RKO (cell line): ENCODE measurements at regions not wholly inside any gene's neighbourhood (a gene's known extent, or its start where the extent isn't known, plus 50 kb on each side); places are given as distances from the start of the nearest gene placed in this dataset.
A peak's percentile ranks its signal among the peaks of the same experiment; 100 is the strongest.
"Not testable (repeated sequence)": the region's sequence is repeated elsewhere in the genome, so short reads cannot be mapped to it uniquely, and the experiment has no call there.

Source experiments
- DNase-seq: peaks from one replicate; pipeline ENCODE4 v3.0.0-alpha.2; 2016; ENCODE audit warnings: low spot score

GRCh38 chr11:37322333-37323194 lies 724.5 kb upstream of the RAG2 start:
- no peak for DNase-seq

DNA sequence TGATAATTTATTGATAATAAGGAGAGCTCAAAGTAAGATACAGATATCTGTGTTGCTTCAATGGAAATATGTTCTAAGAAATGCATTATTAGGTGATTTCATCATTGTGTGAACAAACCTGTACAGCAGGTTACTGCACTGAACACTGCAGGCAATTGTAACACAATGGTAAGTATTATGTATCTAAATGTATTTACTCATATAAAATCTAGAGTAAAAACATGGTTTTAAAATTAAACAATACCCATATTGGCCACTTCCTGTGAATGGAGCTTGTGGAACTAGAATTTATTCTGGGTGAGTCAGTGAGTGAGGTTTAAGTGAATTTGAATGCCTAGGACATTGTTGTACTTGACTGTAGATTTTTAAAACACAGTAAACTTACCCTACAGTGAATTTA lies 722.9 kb upstream of the RAG2 start:
- DNase-seq = peak; percentile 29

DNA sequence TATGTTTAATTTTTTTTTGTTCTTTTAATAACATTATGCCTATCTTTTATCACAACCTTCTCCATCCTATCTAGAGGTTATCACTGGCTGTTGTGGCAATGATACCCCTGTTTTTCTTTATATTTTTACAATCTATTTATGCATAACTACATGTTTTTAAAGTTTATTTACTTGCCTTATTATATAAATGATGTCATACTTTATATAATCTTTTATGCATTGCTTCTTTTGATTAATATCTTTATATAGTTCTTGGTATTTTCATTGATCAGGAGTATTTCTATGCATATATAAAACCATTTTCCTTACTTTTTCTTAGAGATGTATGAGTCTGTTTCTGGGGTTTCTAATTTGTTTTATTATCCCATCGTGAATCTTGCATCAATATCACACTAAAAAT lies 719.8 kb upstream of the RAG2 start:
- no peak for DNase-seq

DNA sequence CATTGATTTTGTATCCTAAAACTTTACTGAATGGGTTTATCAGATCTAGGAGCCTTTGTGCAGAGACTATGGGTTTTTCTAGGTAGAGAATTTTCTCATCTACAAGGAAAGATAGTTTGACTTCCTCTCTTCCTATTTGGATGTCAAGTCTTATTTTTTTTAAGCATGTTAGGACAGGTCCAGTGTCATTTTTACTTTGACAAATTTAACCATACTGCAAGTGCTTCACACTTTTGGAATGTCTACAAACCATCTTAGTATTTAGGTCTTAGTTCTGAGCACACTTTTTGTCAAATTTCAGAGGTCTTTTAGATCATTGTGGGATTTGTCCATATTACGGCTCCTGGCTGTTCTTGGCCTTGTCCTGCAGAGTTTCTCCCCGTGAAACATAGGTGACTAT lies 715.2 kb upstream of the RAG2 start:
- no peak for DNase-seq

GRCh38 chr11:37306563-37306962 lies 708.5 kb upstream of the RAG2 start:
- no peak for DNase-seq

DNA sequence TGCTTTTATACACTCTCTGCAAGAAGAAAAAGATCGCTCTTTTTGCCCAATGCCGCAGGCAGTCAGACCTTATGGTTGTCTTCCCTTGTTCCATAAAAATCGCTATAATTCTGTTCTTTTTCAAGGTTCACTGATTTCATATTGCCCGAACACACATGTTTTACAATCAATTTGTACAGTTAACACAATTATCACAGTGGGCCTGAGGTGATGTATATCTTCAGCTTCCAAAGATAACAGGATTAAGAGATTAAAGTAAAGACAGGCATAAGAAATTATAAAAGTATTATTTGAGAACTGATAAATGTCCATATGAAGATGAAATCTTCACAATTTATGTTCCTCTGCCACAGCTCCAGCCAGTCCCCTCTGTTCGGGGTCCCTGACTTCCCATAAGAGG lies 703.4 kb upstream of the RAG2 start:
- not testable (repeated sequence) for DNase-seq

- DNase-seq = no peak
These were observed 700.1 kb upstream of the RAG2 start for GRCh38 chr11:37298173-37298572.

DNA sequence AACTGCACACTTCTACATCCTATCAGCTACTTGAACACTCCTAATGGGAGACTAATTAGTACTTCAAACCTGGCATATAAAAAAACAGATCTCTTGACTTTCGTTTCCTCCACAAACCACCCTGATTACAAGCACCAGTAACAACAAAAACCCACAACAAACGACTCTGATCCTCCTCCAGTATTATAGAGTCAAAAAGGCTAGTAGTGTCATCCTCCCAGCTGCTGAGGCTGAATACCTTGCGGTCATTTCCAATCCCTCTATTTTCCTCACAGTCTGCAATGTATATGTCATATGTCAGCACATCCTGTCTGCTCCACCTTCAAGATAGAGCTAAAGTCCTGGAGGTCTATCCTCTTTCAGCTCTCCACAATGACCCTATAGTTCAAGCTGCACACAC lies 688.9 kb upstream of the RAG2 start:
- no peak for DNase-seq

DNA sequence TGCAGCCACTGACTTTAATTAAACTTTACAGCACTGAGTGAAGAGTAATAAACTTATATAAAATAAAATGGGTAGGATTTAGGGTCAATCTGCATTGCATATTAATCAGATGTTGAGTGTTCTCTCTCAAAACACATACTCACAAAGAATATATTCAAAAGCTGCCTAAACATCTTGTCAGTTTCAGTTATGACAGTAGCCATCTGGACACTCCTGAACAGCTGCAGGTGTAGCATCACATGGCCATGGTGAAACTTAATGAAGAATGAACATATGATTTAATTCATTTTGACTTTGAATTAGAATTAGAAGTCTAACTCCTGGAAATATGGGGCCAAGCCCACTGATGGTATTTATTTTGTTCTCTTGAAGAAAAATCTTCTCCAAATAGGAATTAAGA lies 684.3 kb upstream of the RAG2 start:
- no peak for DNase-seq

DNA sequence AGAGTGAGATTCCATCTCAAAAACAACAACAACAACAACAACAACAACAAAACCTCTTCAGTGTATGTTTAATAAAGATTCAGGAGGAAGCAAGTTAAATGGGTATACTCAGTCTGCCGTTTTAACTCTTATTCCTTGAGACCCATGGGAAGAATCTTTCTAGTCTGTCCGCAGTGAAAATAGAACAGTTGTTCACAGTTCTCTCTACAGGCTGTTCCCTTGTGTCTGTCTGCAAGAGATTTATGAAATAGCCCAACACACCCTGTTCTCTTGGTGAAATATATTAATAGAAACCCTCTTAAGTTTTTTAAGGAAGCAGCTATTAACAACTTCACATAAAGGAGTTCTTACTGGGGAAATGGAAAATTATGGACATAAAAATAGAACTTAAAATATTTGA lies 682.2 kb upstream of the RAG2 start:
- no peak for DNase-seq

- DNase-seq = no peak
These were observed 679.9 kb upstream of the RAG2 start for GRCh38 chr11:37277896-37278465.

DNA sequence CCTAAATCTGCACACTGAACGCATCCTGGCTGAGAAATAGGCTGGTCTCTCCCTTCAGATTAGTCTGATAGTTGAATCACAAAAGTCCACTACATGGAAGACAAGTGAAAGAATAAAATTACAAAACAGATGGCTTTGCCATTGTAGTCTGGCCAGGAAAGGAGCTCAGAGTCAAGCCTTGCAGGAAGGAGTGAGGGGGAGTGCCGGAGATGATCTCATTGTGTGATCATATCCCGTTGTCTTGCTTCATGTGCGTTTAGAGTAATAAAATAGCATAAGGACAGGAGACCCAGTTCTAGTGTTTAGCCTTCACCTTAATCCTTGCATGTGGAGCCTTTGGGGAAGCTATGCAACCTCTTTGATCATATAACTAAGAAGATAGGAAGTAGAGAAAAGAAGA lies 666.7 kb upstream of the RAG2 start:
- peak; percentile 60 for DNase-seq

DNA sequence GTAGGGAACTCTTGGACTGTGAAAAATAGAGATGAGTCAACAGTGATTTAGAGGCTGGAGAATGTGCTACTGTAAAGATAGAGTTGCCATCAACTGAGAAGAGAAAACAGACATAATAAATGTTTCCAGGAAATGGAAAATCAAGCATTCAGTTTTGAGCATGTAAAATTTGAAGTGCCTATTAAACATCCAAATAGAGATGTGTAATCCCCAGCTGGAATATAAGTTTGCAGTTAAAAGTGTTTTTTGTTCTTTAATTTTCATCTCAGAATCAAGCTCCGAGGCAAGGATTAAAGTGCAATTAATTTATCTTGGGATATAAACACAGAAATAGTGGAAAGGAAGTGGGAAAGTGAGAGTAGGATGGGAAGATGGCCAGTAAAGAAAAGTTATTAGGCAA lies 666.0 kb upstream of the RAG2 start:
- DNase-seq = no peak

GRCh38 chr11:37263467-37263866 lies 665.4 kb upstream of the RAG2 start:
- DNase-seq = not testable (repeated sequence)

- no peak for DNase-seq
These were observed 661.7 kb upstream of the RAG2 start for GRCh38 chr11:37259734-37260133.

GRCh38 chr11:37248145-37248544 lies 650.1 kb upstream of the RAG2 start:
- DNase-seq = no peak

DNA sequence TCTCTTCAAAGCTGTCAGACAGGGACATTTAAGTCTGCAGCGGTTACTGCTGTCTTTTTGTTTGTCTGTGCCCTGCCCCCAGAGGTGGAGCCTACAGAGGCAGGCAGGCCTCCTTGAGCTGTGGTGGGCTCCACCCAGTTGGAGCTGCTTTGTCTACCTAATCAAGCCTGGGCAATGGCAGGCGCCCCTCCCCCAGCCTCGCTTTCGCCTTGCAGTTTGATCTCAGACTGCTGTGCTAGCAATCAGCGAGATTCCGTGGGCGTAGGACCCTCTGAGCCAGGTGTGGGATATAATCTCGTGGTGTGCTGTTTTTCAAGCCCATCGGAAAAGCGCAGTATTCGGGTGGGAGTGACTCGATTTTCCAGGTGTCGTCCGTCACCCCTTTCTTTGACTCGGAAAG lies 648.1 kb upstream of the RAG2 start:
- DNase-seq = not testable (repeated sequence)

DNA sequence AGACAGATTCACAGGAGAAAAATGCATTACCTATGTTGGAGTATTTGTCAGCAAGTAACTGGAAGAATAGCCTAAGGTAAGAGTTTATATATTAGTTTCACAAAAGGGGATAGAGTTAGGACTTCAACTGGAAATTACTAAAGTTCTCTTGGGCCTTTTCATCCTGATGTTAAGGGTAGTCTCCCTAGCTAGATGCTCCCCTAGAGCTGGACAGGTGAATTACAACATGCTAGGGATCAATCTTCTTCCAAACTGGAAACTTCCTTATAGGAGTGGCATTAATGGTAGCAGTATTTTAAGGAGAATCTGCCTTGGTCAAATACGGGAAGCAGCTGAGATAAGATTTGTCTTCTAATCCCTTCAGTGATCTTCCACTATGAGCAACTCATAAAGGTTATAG lies 632.8 kb upstream of the RAG2 start:
- DNase-seq = peak; percentile 11

DNA sequence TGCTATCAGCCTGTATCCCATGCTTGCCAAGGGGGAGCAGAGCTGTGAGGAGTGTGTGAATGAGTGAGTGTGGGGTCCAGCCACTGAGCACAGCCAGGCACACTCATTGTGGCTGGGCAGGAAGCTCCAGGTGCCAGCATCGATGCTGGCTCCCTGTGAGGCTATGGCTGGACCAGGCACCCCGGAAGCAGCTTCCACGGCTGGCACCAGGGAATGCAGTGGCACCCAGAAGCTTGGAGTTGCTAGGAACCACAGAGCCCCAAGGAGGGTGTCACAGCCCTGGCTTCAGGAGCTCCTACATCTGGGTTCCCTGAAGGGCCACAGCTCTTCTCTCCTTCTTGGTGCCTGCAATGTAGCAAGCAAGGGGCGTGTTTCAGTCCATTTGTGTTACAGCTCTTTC lies 625.9 kb upstream of the RAG2 start:
- no peak for DNase-seq

DNA sequence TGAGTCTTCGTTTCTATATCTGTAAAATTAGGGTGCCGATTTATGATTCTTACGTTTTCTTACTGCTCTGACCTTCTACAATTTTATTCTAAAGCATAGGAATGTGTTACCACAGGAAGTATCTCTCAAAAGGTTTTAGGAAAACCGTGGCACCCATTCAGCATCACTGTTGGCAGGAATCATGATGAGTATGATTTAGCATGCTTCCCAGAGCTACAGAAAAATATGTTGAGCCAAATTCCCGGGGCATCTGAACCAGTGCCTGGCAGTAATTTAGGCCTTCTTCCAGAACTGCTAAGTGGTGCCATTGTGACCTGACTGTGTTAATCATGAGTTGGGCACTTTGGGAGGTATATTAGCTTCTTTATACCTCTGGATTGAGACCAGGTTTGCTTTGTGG lies 605.0 kb upstream of the RAG2 start:
- DNase-seq = no peak

- no peak for DNase-seq
These were observed 601.0 kb upstream of the RAG2 start for GRCh38 chr11:37199082-37199481.

- DNase-seq = no peak
These were observed 586.3 kb upstream of the RAG2 start for GRCh38 chr11:37184326-37184725.

GRCh38 chr11:37182031-37182430 lies 584.0 kb upstream of the RAG2 start:
- no peak for DNase-seq

DNA sequence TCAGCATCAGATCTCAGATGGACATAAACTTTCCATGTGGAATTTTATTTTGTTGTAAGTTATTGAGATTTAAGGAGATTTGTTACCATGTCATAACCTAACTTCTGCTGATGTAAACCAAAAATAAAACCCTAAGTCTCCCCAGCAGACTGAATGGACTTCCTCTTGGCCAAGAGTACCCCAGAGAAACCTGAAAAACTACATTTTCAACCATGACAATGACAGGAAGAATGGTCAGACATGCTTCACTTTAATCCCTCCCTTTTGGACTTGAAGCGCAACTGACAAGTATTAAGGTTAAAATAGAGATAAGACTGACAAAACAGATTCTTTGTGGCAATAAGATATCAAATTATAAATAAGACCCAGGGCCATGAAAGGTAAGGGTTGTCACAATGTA lies 579.7 kb upstream of the RAG2 start:
- no peak for DNase-seq
